HUES48 (cell line): ENCODE measurements at regions not wholly inside any gene's neighbourhood (a gene's known extent, or its start where the extent isn't known, plus 50 kb on each side); places are given as distances from the start of the nearest gene placed in this dataset.

Source experiments
- H3K27ac ChIP-seq: one replicate; pipeline ENCODE4 v1.7.0; 2013; ENCODE audit warnings: low read depth, low read length, inconsistent platforms
- H3K27me3 ChIP-seq: 2 replicates; pipeline ENCODE4 v1.6.1; 2013; ENCODE audit warnings: mild to moderate bottlenecking, low read length; ENCODE audit not compliant: control insufficient read depth, insufficient read depth
- H3K36me3 ChIP-seq: 2 replicates; pipeline ENCODE4 v1.6.1; 2013; ENCODE audit warnings: low read length; ENCODE audit not compliant: control insufficient read depth, insufficient read depth
- H3K4me1 ChIP-seq: 2 replicates; pipeline ENCODE4 v1.6.1; 2013; ENCODE audit warnings: mild to moderate bottlenecking, low read length; ENCODE audit not compliant: control insufficient read depth, insufficient read depth
- H3K4me3 ChIP-seq: 2 replicates; pipeline ENCODE4 v1.5.1; 2013; ENCODE audit warnings: mild to moderate bottlenecking, low read depth, low read length
- H3K9ac ChIP-seq: 2 replicates; pipeline ENCODE4 v1.6.1; 2013; ENCODE audit warnings: mild to moderate bottlenecking, low read depth, low read length, moderate library complexity
- H3K9me3 ChIP-seq: 2 replicates; pipeline ENCODE4 v1.6.1; 2013; ENCODE audit warnings: low read length; ENCODE audit not compliant: control insufficient read depth, insufficient read depth

DNA sequence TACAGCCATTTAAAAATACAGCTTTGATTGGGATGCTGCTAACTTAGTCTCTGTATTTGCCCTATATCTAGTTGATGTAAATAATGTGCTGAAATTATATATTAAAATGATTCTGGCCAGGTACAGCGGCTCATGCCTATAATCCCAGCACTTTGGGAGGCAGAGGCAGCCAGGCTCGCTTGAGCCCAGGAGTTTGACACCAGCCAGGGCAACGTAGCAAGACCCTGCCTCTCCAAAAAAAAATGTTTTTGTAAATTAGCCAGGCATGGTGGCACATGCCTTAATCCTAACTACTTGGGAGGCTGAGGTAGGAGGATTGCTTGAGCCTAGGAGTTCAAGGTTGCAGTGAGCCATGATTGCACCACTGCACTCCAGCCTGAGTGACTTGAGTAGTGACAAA is 143.8 kb upstream of the CELF2 start:
- no peak overlapping the region for H3K27ac ChIP-seq
- H3K36me3 ChIP-seq = no peaks in the 10 kb centered on the region
- no peaks in the 10 kb centered on the region for H3K27me3 ChIP-seq

DNA sequence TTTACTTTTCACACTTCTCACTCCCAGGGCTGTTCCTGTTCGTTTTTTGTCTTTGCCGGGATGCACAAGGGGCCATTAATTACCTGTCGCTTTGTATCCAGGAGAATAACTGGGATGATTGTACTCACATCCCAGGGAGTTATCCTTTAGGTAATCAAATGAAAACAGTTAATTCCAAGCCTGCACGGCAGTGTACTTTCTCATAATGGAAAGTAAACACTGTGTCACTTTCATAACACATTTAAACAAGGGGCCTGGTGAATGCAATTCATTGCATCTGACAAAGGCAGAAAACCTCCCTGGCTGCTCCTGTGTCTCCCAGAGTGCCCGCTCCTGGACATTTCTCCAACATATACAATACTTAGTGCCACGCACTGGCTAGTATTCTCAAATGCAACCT is 138.7 kb upstream of the CELF2 start:
- Histone ChIP-seq H3K4me1 (no peaks in the 10 kb centered on the region), H3K27me3 (no peaks in the 10 kb centered on the region), H3K9ac (no peak overlapping the region), H3K9me3 (no peaks in the 10 kb centered on the region), H3K27ac (no peak overlapping the region), H3K36me3 (no peaks in the 10 kb centered on the region), H3K4me3 (no peak overlapping the region)

More for the DNA sequence above, 143.8 kb upstream of the CELF2 start:
- no peak overlapping the region for H3K4me3 ChIP-seq
- H3K4me1 ChIP-seq = peaks cover 27% of the 10 kb centered on the region
- no peak overlapping the region for H3K9ac ChIP-seq
- no peaks in the 10 kb centered on the region for H3K9me3 ChIP-seq

DNA sequence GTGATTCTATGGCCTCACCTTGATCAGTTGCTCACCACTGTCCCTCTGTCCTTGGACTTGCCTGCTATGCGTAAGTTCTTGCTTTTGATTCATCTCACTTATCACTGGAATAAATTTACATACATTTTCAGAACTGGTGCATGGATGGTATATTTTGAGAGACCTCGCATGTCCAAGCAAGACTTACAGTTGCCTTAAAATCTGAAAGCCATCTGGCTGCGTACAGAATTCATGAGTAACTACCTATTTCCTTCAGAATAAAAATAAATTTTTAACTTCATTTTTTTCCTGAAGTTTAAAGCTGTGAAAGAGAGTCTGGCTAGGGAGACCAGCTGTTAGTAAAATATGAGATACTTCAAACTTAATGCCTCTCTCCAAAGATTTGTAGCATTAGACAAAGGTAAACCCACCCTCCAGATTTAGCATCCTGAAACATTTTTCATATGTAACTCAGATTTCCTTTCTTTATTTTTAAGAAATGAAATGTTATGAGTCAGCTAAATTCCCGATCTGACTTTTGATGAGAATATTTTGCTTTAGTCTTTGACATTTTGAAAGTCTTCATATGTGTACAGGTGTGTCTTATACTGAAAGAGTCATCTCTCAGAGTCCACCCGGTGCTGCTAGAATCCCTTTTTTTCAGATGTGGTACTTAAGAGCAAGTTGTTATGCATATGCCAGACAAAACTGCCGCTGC is 136.4 kb upstream of the CELF2 start:
- Histone ChIP-seq H3K36me3 (no peaks in the 10 kb centered on the region), H3K27me3 (no peaks in the 10 kb centered on the region), H3K9ac (no peak overlapping the region), H3K9me3 (no peaks in the 10 kb centered on the region), H3K27ac (no peak overlapping the region), H3K4me3 (no peak overlapping the region), H3K4me1 (no peaks in the 10 kb centered on the region)

DNA sequence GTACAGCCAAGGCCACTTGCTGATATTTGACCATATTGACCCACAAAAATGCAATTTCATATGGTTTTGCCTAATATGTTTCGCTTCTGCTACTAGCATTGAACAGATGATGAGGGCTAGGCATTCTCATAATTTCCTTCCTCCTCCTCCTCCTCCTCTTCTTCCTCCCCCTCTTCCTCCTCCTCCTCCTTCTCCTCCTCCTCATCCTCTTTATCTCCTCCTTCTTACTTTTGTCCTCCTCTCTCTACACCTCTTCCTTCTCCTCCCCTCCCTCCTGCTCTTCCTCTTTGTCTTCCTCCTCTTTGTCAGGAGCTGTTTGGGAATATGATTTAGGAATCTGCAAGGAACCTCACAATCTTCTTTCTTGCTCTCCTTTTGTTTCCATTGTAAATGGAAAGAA is 133.9 kb upstream of the CELF2 start:
- Histone ChIP-seq H3K4me3 (no peak overlapping the region), H3K9me3 (no peaks in the 10 kb centered on the region), H3K9ac (no peak overlapping the region), H3K4me1 (no peaks in the 10 kb centered on the region), H3K36me3 (no peaks in the 10 kb centered on the region), H3K27me3 (no peaks in the 10 kb centered on the region), H3K27ac (no peak overlapping the region)

DNA sequence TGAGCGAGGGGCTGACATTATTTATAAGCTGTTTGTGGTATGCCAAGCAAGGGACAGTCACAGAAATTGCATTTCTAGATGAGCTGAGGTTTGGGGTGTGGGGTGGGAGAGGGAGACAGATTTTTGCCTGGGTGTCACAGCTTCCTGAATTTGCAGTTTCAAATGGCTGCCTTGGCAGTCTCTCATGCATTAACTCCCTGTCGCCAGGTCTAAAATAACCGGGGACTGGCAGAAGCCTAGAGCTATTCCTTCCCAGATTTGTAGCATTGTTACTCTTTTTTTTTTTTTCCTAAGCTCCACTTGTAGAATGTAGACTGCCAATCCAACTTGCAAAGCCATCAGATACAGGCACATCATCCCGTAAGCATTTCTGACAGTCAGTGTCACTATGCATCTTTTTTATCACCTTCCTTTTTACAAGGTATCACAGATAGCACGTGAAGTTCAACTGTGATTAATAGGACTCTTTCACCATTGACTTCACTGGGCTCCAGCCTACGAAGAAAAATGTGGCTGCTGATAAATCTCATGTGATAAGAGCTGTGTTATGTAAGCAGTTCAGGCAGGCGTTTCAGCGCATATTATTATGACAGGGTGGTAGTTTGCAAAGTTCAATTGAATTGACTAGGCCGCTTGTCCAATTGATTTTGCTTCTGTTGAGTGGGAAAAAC is 130.7 kb upstream of the CELF2 start:
- Histone ChIP-seq H3K36me3 (no peaks in the 10 kb centered on the region), H3K27me3 (no peaks in the 10 kb centered on the region), H3K27ac (no peak overlapping the region), H3K4me1 (no peaks in the 10 kb centered on the region), H3K9ac (no peak overlapping the region), H3K9me3 (no peaks in the 10 kb centered on the region), H3K4me3 (no peak overlapping the region)

DNA sequence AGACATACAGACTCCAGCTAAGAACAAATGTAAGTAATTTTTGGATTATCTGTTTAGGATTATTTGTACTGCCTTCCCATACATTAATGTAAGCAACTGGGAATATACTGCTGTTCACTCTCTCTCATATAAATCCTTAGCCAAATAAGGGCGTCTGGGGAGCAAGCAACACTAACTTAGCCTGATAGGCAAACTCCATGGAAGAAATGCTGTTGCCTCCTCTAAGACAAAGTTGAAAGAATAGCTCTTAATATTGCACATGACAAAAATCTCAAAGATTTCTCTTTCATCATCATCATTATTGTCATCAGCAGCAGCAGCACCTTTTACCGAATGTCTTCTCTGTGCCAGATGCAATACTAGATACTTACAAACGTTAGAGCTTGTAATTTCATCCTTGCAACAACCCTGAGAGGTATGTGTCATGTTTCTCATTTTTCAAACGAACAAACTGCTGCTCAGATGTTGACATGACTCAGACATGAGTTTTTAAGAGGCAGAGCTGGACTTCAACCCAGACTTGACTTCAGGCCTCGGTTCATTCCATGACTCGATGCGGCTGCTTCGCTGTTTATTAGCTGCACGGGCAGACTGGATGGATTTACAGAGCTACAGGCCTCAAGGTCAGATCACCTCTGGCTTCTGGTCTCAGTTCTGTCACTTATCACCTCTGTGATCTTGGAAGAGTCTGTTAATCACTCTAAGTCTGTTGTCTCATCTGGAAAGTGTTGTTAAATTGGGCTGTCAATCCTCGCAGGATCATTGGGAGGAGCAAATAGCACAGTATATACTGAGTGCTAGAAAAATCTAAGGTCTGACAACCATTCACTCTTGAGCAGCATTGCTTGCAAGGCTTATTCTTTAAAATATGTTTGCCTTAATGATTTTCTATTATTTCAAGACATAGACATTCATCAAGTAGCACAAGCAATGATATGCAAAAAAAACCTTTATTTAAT is 126.3 kb upstream of the CELF2 start:
- Histone ChIP-seq H3K9me3 (no peaks in the 10 kb centered on the region), H3K4me3 (no peak overlapping the region), H3K36me3 (no peaks in the 10 kb centered on the region), H3K9ac (no peak overlapping the region), H3K4me1 (no peaks in the 10 kb centered on the region), H3K27me3 (no peaks in the 10 kb centered on the region), H3K27ac (no peak overlapping the region)

DNA sequence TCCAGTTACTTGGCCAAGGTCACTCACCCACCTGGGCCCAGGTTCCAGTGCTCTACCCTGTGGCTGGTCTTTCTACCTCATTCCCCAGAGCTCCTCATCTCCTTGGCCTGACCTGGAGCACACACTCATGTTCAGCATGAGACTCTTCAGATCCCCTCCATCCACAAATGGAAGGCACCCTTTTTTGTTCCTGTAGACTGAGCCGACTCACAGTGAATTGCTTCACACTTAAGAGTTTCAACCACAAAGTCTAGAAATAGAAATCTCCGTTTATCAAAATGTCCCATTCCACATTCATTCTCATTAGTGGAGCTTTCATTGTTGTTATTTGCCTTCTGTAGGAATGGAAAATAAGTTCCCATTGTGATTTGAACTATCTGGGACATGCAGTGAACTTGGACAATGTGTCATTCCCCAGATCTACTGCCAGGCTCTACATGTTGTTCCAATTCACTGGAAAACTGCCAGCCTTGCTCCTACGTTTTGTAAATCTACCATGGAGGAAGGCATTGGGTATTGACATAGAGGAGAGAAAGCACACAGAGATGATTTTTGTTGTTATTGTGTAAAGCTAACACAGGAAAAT is 125.3 kb upstream of the CELF2 start:
- Histone ChIP-seq H3K9ac (no peak overlapping the region), H3K27ac (no peak overlapping the region), H3K4me1 (no peaks in the 10 kb centered on the region), H3K9me3 (no peaks in the 10 kb centered on the region), H3K27me3 (no peaks in the 10 kb centered on the region), H3K36me3 (no peaks in the 10 kb centered on the region), H3K4me3 (no peak overlapping the region)

DNA sequence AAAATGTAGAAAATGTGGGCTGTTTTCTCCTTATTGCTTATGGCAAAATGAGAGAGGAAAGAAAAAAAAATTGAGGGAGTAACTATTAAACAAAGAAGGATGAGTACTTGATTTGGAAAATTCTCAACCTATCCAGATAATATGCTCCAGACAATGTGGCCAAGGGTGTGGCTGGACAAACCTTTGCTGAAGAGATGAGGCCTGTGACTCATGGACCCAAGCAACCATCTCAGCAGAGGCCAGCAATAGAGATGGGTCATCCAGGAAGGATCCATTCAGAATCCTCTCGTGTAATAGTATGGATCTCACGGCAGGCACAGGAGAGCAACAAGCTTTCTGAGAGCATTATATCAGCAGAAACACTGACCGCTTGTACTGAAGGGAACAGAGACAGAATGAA is 120.3 kb upstream of the CELF2 start:
- no peaks in the 10 kb centered on the region for H3K9me3 ChIP-seq
- H3K4me3 ChIP-seq = no peak overlapping the region
- H3K36me3 ChIP-seq = no peaks in the 10 kb centered on the region
- H3K4me1 ChIP-seq = no peaks in the 10 kb centered on the region
- no peak overlapping the region for H3K27ac ChIP-seq
- H3K9ac ChIP-seq = no peak overlapping the region
- H3K27me3 ChIP-seq = no peaks in the 10 kb centered on the region

DNA sequence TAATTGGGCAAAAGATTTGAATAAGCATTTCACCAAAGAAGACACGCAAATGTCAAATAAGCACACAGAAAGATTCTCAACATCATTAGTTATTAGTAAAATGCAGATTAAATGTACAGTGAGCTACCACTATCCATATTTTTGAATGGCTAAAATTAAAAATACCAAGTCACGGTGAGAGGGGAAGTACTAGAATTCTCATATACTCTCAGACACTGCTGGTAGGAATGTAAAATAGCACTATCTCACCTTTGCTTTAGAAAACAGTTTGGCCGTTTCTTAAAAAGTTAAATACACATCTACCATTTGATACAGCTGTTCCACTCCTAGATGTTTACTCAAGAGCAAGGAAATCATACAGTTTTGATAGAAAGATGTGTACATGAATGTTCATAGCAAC is 115.8 kb upstream of the CELF2 start:
- H3K4me3 ChIP-seq = no peak overlapping the region
- H3K36me3 ChIP-seq = no peaks in the 10 kb centered on the region
- H3K27ac ChIP-seq = no peak overlapping the region
- no peaks in the 10 kb centered on the region for H3K9me3 ChIP-seq
- no peaks in the 10 kb centered on the region for H3K27me3 ChIP-seq
- no peak overlapping the region for H3K9ac ChIP-seq
- no peaks in the 10 kb centered on the region for H3K4me1 ChIP-seq

DNA sequence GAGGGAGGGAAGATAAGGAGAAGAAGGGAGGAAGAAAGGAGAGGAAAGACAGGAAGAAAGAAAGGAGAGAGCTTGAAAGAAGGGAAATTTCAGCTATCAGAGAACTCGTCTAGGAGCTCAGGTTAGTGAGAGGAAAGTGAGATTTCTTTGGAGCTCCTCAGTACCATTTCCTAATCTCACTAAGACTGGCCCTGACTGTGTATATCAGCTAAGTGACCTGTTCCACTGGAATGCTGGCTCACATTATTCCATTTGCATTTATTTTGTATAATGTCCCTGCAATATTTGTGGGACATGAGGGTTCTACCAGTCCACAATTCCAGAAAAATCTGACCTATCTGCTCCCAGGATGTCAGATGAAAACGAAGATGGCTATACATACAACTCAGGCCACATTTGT is 114.7 kb upstream of the CELF2 start:
- Histone ChIP-seq H3K36me3 (no peaks in the 10 kb centered on the region), H3K4me1 (no peaks in the 10 kb centered on the region), H3K9me3 (no peaks in the 10 kb centered on the region), H3K4me3 (no peak overlapping the region), H3K27ac (no peak overlapping the region), H3K27me3 (no peaks in the 10 kb centered on the region), H3K9ac (no peak overlapping the region)
